ENCODE measurements at regions not wholly inside any gene's neighbourhood (a gene's known extent, or its start where the extent isn't known, plus 50 kb on each side); places are given as distances from the start of the nearest gene placed in this dataset.

- TF ChIP-seq CHD7 (IDR thresholded peaks at IDR 0.05; ENCODE audit: insufficient replicate concordance, low read length) (no peak), CEBPB (IDR thresholded peaks at IDR 0.05; ENCODE audit: low read depth, low read length) (no peak), GTF2F1 (IDR thresholded peaks at IDR 0.05; ENCODE audit: borderline replicate concordance, low read depth, low read length) (no peak), ATF2 (IDR thresholded peaks at IDR 0.05; ENCODE audit: low read length) (no peak), JUN (IDR thresholded peaks at IDR 0.05; ENCODE audit: low read depth, low read length) (no peak), RFX5 (IDR thresholded peaks at IDR 0.05; ENCODE audit: borderline replicate concordance, low read depth, low read length) (no peak), CBX5 (IDR thresholded peaks at IDR 0.05; ENCODE audit: low read depth, low read length) (no peak), SIN3A (conservative IDR thresholded peaks at IDR 0.05 in 1 of 2, IDR thresholded peaks at IDR 0.05 in 1 of 2; ENCODE audit: low read depth in 1 of 2, low read length in 2 of 2) (no peak), CHD1 (IDR thresholded peaks at IDR 0.05; ENCODE audit: low read depth, low read length) (no peak), SP4 (IDR thresholded peaks at IDR 0.05; ENCODE audit: low read length) (no peak), BACH1 (IDR thresholded peaks at IDR 0.05; ENCODE audit: low read length) (no peak)
Measured at GRCh38 chr3:88690287-88690686, 417.1 kb upstream of the EPHA3 start (continued).

Measured in H1 (cell line).